Stomach (tissue), 8 donors: ENCODE measurements at regions not wholly inside any gene's neighbourhood (a gene's known extent, or its start where the extent isn't known, plus 50 kb on each side); places are given as distances from the start of the nearest gene placed in this dataset.

Experiments
- DNase-seq, 2 donors: peaks; one replicate each; pipeline versions ENCODE4 v3.0.0 to v3.0.0-alpha.2; 2013 to 2019
- H3K27ac ChIP-seq, 5 donors: fragments of 200-600 bp in 4 of 5; sonication (generic) in 4 of 5; one replicate each; pipeline ENCODE4 v1.5.1; 2013 to 2019; ENCODE audit warnings: mild to moderate bottlenecking in 1 of 5, moderate library complexity in 1 of 5
- H3K27me3 ChIP-seq, 3 donors: fragments of 200-600 bp; sonication (generic); one replicate each; pipeline ENCODE4 v1.5.1; 2017 to 2019; ENCODE audit warnings: mixed run types in 1 of 3
- H3K36me3 ChIP-seq, 4 donors: fragments of 200-600 bp; sonication (generic); 1 replicate in 3 of 4; 2 replicates in 1 of 4; pipeline ENCODE4 v1.5.1; 2016 to 2019
- H3K4me1 ChIP-seq, 4 donors: fragments of 200-600 bp; sonication (generic); one replicate each; pipeline ENCODE4 v1.5.1; 2016 to 2019
- H3K4me3 ChIP-seq, 4 donors: fragments of 200-600 bp; sonication (generic) in 3 of 4; one replicate each; pipeline ENCODE4 v1.5.1; 2016 to 2019; ENCODE audit warnings: mild to moderate bottlenecking in 1 of 4
- H3K9me3 ChIP-seq, 4 donors: fragments of 200-600 bp; sonication (generic); one replicate each; pipeline ENCODE4 v1.5.1; 2016 to 2019
- EP300 ChIP-seq: sonication (generic); formaldehyde crosslinking; IDR thresholded peaks from one replicate; pipeline ENCODE4 v1.6.1; 2017; ENCODE audit warnings: antibody characterized with exemption
- POLR2A ChIP-seq, 4 donors: fragments of 450-650 bp; IDR thresholded peaks; one replicate each; pipeline ENCODE4 v1.6.1; 2016; ENCODE audit warnings: antibody characterized with exemption in 4 of 4, control low read depth in 2 of 4, mild to moderate bottlenecking in 1 of 4, moderate library complexity in 1 of 4
- POLR2AphosphoS5 ChIP-seq, 3 donors: sonication (generic); formaldehyde crosslinking; IDR thresholded peaks; one replicate each; pipeline ENCODE4 v1.6.1; 2016; ENCODE audit warnings: antibody characterized with exemption in 3 of 3
- WGBS, 5 donors: extraction: QIAGEN DNeasy Blood & Tissue Kit in 3 of 5; methylation state at CpG; one replicate each; pipeline versions ENCODE4 v1.1.5 to v1.1.7; 2013 to 2018; 5-methylcytosine and 5-hydroxymethylcytosine counted together
- intact Hi-C: fragments of 100-400 bp; cut with DNase I; formaldehyde crosslinking; loops from one replicate; pipeline ENCODE4 v1.15.1; 2023; ENCODE audit warnings: low total_unique reads
- TF ChIP-seq, protein P1 (sequence below), 7 experiments: fragments of 450-650 bp in 4 of 7; fragments of 200-600 bp in 3 of 7; sonication (generic) in 3 of 7; IDR thresholded peaks; one replicate each; pipeline ENCODE4 v1.5.1; 2016 to 2019; ENCODE audit warnings: antibody characterized with exemption in 7 of 7, control low read depth in 2 of 7, mild to moderate bottlenecking in 1 of 7
- donor health status: healthy with polysubstance abuse.
- donor health status: Bipolar disorder and iron deficiency.
- donor health status: healthy.

DNA sequence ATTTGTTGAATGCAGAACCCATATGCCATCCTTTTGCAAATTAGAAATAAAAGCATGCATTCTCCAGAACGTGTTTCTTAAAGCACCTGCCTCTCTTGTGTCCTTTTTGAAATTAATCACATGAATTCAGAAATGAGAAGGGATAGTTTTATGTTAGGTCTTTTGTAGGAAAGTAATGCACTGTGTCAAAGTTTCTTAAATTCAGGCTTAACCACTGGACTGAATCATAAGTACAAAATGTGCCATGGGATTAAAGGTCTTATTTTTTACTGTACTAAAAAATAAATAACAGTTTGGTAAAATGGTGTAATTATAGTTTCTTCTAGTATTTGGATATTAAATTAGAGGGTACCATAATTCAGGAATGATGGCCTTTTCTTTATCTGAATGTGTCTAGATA is 290.1 kb upstream of the USP25 start:
- WGBS, 5 donors = 71 to 79% (median 74%) methylated on average over 1 of the region's 1 CpG
- intact Hi-C loops = no loop called here
- DNase-seq = no peak
- H3K36me3 ChIP-seq = no peaks in the 10 kb centered on the region
- H3K4me3 ChIP-seq = no peak overlapping the region
- H3K4me1 ChIP-seq = peaks cover 0 to 27% (median 8%) of the 10 kb centered on the region in 4 donors
- H3K27ac ChIP-seq = no peak overlapping the region
- no peak for TF ChIP-seq POLR2A (IDR thresholded peaks at IDR 0.05)
- H3K9me3 ChIP-seq = no peaks in the 10 kb centered on the region
- no peaks in the 10 kb centered on the region for H3K27me3 ChIP-seq

DNA sequence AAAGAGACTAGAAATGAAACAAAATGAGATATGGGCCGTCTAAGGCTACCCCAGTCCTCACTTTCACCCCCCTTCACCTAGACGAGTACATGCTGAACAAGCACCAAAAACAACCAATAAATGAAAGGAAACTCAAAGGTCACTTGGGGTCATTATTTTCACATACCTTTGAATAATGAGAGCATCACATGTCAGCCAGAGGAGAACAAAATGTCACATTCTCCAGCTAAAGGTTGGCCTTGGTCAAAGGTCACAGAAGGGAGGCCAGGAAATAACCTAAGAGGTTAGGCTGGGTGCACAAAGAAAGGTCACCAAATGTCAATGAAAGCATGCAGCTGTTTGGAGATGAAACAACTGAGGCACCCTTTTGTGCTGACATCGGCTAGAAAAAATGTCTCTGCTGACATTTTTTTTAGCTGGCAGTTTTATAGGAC is 288.7 kb upstream of the USP25 start:
- H3K4me3 ChIP-seq = no peak overlapping the region
- H3K36me3 ChIP-seq = no peaks in the 10 kb centered on the region
- H3K27me3 ChIP-seq = no peaks in the 10 kb centered on the region
- TF ChIP-seq EP300 (no peak), POLR2A (IDR thresholded peaks at IDR 0.05) (no peak), POLR2AphosphoS5 (IDR thresholded peaks at IDR 0.05) (no peak)
- TF ChIP-seq, protein P1, sequence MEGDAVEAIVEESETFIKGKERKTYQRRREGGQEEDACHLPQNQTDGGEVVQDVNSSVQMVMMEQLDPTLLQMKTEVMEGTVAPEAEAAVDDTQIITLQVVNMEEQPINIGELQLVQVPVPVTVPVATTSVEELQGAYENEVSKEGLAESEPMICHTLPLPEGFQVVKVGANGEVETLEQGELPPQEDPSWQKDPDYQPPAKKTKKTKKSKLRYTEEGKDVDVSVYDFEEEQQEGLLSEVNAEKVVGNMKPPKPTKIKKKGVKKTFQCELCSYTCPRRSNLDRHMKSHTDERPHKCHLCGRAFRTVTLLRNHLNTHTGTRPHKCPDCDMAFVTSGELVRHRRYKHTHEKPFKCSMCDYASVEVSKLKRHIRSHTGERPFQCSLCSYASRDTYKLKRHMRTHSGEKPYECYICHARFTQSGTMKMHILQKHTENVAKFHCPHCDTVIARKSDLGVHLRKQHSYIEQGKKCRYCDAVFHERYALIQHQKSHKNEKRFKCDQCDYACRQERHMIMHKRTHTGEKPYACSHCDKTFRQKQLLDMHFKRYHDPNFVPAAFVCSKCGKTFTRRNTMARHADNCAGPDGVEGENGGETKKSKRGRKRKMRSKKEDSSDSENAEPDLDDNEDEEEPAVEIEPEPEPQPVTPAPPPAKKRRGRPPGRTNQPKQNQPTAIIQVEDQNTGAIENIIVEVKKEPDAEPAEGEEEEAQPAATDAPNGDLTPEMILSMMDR (IDR thresholded peaks at IDR 0.05) = no peak
- H3K4me1 ChIP-seq = peaks cover 0 to 27% (median 8%) of the 10 kb centered on the region in 4 donors
- H3K9me3 ChIP-seq = no peaks in the 10 kb centered on the region
- intact Hi-C loops = no loop called here
- H3K27ac ChIP-seq = no peak overlapping the region
- 59 to 70% (median 65%) methylated on average over 3 of the region's 3 CpGs for WGBS, 5 donors
- DNase-seq = no peak

DNA sequence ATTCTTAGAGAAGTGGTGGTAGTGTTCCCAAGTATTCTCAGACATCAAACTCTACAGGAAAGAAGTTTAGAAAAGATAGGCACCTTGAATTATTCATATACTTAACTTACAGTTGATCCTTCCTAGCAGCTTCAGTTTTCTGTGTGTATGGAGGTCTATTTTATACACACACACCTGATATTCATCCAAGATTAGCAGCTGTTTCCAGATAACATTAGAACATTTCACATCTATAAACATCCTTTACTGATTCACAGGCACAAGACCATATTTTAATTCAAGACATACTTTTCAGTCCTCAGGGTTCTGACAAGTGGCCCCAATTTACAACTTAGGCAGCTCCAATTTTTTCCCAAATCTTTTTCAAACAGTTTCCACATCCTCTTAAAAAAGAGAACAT is 287.8 kb upstream of the USP25 start:
- Histone ChIP-seq H3K36me3 (no peaks in the 10 kb centered on the region), H3K4me3 (no peak overlapping the region), H3K4me1 (peaks cover 0 to 27% (median 8%) of the 10 kb centered on the region in 4 donors), H3K27ac (no peak overlapping the region), H3K27me3 (no peaks in the 10 kb centered on the region), H3K9me3 (no peaks in the 10 kb centered on the region)
- DNase-seq = no peak
- intact Hi-C loops = no loop called here
- TF ChIP-seq, protein P1 (IDR thresholded peaks at IDR 0.05) = no peak
- TF ChIP-seq POLR2AphosphoS5 (IDR thresholded peaks at IDR 0.05) = no peak
- TF ChIP-seq EP300 = no peak
- no peak for TF ChIP-seq POLR2A (IDR thresholded peaks at IDR 0.05)

DNA sequence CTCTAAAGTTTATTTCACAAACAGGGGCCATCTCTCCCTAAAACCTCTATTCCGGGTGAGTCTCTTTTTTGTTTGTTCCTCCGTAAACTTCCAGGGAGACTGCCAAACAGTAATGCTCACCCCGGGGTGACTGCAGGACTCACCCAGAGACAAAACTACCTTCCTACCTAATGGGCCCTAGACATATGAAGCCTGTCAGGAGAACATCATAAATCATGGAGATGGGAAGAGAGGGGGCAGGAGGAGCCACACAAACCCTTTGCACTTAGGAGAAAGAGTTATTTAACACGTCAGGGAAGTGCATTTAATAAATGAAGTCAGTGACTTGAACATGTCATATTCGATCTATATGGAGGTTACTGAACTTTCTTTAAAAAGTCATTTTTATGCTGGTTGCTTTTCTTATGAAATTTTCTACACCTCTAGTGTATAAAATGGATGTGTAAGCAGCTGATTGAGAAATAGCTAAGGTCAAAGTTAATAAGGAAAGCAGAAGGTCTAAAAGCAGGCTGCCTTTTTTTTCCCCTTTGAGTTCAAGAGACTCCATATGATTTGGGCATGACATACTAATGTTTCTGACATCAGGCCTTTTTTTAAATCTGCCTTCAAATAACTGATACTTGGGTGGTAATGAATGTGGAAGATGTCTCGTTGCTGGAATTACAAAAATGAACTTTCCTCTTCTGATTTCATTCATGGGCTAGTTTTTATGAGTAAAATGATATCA is 286.9 kb upstream of the USP25 start:
- H3K27ac ChIP-seq = no peak overlapping the region
- intact Hi-C loops = no loop called here
- no peaks in the 10 kb centered on the region for H3K27me3 ChIP-seq
- H3K36me3 ChIP-seq = no peaks in the 10 kb centered on the region
- peaks cover 0 to 27% (median 8%) of the 10 kb centered on the region in 4 donors for H3K4me1 ChIP-seq
- H3K9me3 ChIP-seq = no peaks in the 10 kb centered on the region
- TF ChIP-seq EP300 = no peak
- TF ChIP-seq POLR2A (IDR thresholded peaks at IDR 0.05) = no peak
- TF ChIP-seq, protein P1 (IDR thresholded peaks at IDR 0.05) = no peak
- TF ChIP-seq POLR2AphosphoS5 (IDR thresholded peaks at IDR 0.05) = no peak
- H3K4me3 ChIP-seq = no peak overlapping the region
- no peak for DNase-seq
- 66 to 74% (median 73%) methylated on average over 6 of the region's 6 CpGs for WGBS, 5 donors

DNA sequence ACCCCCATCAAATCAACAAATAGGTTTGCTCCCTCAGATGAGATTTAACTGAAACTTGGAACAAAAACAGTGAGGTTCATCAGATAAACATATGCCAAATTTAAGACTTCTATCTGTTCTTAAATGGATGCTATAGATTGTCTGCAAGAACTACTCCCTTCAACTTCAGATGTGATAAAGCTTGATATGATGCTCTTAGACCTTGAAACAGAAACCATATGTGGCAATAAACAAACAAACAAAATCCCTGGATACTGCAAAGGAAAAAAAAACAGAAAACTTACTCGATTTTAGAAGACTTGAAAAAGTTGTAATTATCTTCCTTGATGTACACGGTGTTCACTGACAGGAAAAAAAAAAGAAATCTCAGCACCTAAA is 286.1 kb upstream of the USP25 start:
- Histone ChIP-seq H3K9me3 (no peaks in the 10 kb centered on the region), H3K27me3 (no peaks in the 10 kb centered on the region), H3K4me3 (no peak overlapping the region), H3K27ac (no peak overlapping the region), H3K4me1 (peaks cover 0 to 27% (median 8%) of the 10 kb centered on the region in 4 donors), H3K36me3 (no peaks in the 10 kb centered on the region)
- TF ChIP-seq, protein P1 (IDR thresholded peaks at IDR 0.05) = no peak
- TF ChIP-seq POLR2AphosphoS5 (IDR thresholded peaks at IDR 0.05) (no peak), POLR2A (IDR thresholded peaks at IDR 0.05) (no peak), EP300 (no peak)
- intact Hi-C loops = no loop called here
- no peak for DNase-seq
- 47 to 56% (median 50%) methylated on average over 2 of the region's 2 CpGs for WGBS, 5 donors
